ENCODE measurements at regions not wholly inside any gene's neighbourhood (a gene's known extent, or its start where the extent isn't known, plus 50 kb on each side); places are given as distances from the start of the nearest gene placed in this dataset.

DNA sequence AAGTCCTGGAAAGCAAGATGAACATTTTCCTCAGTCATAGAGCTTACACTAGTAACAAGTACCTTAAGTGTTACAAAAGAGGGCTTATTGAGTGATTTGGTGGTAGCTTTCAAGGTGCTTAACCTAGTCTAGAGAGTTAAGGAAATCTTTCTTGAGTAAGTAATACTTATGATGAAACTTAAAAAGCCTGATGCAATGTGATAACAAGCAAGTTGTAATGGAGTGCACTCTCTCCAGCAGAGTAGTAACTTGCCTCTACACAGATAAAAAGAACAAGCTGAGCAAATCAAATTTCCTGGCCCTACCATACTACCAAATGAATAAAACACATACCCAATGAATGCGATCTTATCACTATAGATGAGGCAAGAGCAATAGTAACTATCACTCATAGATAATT lies 639.9 kb upstream of the FBXO33 start:
- Histone ChIP-seq H3K27me3 (ENCODE audit: control insufficient read depth, insufficient read depth, low read length) (no peaks in the 10 kb centered on the region), H3K9me3 (ENCODE audit: control insufficient read depth, insufficient read depth, low read depth, low read length) (no peaks in the 10 kb centered on the region), H3K36me3 (ENCODE audit: control insufficient read depth, insufficient read depth, low read length) (no peaks in the 10 kb centered on the region), H3K4me2 (ENCODE audit: extremely low read depth, insufficient read depth, low read length) (no peak overlapping the region), H4K20me1 (ENCODE audit: control insufficient read depth, extremely low read depth, insufficient read depth, low read length) (no peaks in the 10 kb centered on the region), H2AFZ (ENCODE audit: low read length) (no peak overlapping the region), H3K9ac (ENCODE audit: insufficient read depth, low read length) (no peak overlapping the region), H3K4me3 (replicated peaks in 1 of 4; ENCODE audit: control extremely low read depth in 1 of 4, insufficient read depth in 1 of 4, low read depth in 3 of 4, low read length in 4 of 4) (no peak overlapping the region), H3K4me1 (ENCODE audit: control insufficient read depth, extremely low read depth, insufficient read depth, low read length) (no peaks in the 10 kb centered on the region), H3K27ac (ENCODE audit: insufficient read depth, low read length) (no peak overlapping the region), H3K79me2 (ENCODE audit: control insufficient read depth, insufficient read depth, low read length) (no peaks in the 10 kb centered on the region)
- no peak for DNase-seq (ENCODE audit: low read depth in 2 of 2)
- no peak for TF ChIP-seq EZH2 (IDR thresholded peaks at IDR 0.05; ENCODE audit: low read length, missing control alignments)
- TF ChIP-seq, protein P1, sequence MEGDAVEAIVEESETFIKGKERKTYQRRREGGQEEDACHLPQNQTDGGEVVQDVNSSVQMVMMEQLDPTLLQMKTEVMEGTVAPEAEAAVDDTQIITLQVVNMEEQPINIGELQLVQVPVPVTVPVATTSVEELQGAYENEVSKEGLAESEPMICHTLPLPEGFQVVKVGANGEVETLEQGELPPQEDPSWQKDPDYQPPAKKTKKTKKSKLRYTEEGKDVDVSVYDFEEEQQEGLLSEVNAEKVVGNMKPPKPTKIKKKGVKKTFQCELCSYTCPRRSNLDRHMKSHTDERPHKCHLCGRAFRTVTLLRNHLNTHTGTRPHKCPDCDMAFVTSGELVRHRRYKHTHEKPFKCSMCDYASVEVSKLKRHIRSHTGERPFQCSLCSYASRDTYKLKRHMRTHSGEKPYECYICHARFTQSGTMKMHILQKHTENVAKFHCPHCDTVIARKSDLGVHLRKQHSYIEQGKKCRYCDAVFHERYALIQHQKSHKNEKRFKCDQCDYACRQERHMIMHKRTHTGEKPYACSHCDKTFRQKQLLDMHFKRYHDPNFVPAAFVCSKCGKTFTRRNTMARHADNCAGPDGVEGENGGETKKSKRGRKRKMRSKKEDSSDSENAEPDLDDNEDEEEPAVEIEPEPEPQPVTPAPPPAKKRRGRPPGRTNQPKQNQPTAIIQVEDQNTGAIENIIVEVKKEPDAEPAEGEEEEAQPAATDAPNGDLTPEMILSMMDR (conservative IDR thresholded peaks at IDR 0.05 in 1 of 2, IDR thresholded peaks at IDR 0.05 in 1 of 2; ENCODE audit: low read depth in 1 of 2, low read length in 2 of 2), result no peak

DNA sequence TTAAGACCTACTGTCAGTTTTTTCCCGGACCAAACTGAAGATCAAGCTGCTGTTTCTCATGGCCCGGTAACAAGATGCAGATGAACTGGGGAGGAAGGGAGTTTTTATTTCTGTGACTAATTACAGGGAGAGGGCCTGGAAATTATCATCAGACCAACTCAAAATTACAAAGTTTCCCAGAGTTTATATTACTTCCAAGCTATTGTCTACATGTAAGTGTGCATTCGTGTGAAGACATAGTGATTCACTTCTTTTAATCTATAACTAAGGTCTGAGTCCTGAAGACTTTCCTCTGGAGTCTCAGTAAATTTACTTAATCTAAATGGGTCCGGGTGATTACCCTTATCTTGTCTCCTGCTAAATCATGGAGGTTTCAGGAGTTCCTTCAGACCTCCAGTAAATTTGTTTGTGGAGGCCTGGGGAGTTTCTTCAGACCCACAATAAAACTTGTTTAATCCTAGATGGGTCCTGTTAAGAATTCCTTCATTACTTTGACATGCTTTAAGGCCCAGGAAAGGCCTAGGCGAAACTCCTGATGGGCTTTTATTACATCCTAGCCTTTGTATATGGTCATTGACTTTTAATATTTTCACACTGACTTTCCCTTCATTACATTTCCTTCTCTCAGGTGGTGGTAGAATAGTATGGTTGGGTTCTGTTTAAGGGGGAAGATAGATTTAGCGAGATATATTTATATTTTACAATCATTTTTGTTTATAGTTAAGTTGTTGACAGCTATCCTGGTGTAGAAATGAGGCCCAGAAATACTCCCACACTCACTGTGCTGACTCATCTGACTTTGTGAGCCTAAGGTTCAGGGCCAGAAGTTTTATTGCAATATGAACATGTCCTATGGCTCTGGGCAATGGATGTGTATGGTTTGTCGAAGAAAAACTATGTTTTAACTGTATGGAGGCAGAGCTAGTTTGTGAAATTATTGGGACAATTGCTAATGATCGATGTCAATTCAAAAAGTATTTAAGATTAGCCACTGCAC lies 627.0 kb upstream of the FBXO33 start:
- no peak overlapping the region for H2AFZ ChIP-seq (ENCODE audit: low read length)
- H3K9me3 ChIP-seq (ENCODE audit: control insufficient read depth, insufficient read depth, low read depth, low read length), result no peaks in the 10 kb centered on the region
- no peaks in the 10 kb centered on the region for H3K4me1 ChIP-seq (ENCODE audit: control insufficient read depth, extremely low read depth, insufficient read depth, low read length)
- H3K9ac ChIP-seq (ENCODE audit: insufficient read depth, low read length), result no peak overlapping the region
- DNase-seq (ENCODE audit: low read depth in 2 of 2), result no peak
- H3K79me2 ChIP-seq (ENCODE audit: control insufficient read depth, insufficient read depth, low read length), result no peaks in the 10 kb centered on the region
- TF ChIP-seq, protein P1 (conservative IDR thresholded peaks at IDR 0.05 in 1 of 2, IDR thresholded peaks at IDR 0.05 in 1 of 2; ENCODE audit: low read depth in 1 of 2, low read length in 2 of 2), result no peak
- no peak for TF ChIP-seq EZH2 (IDR thresholded peaks at IDR 0.05; ENCODE audit: low read length, missing control alignments)
- no peak overlapping the region for H3K27ac ChIP-seq (ENCODE audit: insufficient read depth, low read length)
- H3K36me3 ChIP-seq (ENCODE audit: control insufficient read depth, insufficient read depth, low read length), result no peaks in the 10 kb centered on the region
- no peak overlapping the region for H3K4me3 ChIP-seq (replicated peaks in 1 of 4; ENCODE audit: control extremely low read depth in 1 of 4, insufficient read depth in 1 of 4, low read depth in 3 of 4, low read length in 4 of 4)
- no peaks in the 10 kb centered on the region for H3K27me3 ChIP-seq (ENCODE audit: control insufficient read depth, insufficient read depth, low read length)
- no peaks in the 10 kb centered on the region for H4K20me1 ChIP-seq (ENCODE audit: control insufficient read depth, extremely low read depth, insufficient read depth, low read length)
- H3K4me2 ChIP-seq (ENCODE audit: extremely low read depth, insufficient read depth, low read length), result no peak overlapping the region

DNA sequence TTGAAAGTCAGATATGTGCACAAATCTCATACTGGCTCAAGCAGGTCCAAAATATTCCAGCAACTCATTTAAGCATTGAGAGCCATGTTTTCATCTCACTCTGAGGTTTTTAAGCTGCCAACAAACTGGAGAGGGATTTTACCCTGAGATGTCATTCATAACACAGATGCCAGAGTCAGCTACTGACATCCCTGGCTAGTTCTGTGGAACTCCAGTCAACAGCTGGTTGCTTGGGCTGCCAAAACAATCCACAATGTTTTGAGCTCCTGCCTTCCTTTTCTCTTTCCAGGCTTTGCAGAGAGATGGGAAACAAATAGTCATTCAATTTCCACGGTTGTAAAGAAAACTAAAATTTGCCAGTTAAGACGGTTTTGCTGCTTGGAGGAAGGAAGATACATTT lies 621.2 kb upstream of the FBXO33 start:
- no peaks in the 10 kb centered on the region for H4K20me1 ChIP-seq (ENCODE audit: control insufficient read depth, extremely low read depth, insufficient read depth, low read length)
- TF ChIP-seq, protein P1 (conservative IDR thresholded peaks at IDR 0.05 in 1 of 2, IDR thresholded peaks at IDR 0.05 in 1 of 2; ENCODE audit: low read depth in 1 of 2, low read length in 2 of 2), result no peak
- TF ChIP-seq EZH2 (IDR thresholded peaks at IDR 0.05; ENCODE audit: low read length, missing control alignments), result no peak
- H3K79me2 ChIP-seq (ENCODE audit: control insufficient read depth, insufficient read depth, low read length), result no peaks in the 10 kb centered on the region
- no peak overlapping the region for H3K4me2 ChIP-seq (ENCODE audit: extremely low read depth, insufficient read depth, low read length)
- no peak overlapping the region for H3K4me3 ChIP-seq (replicated peaks in 1 of 4; ENCODE audit: control extremely low read depth in 1 of 4, insufficient read depth in 1 of 4, low read depth in 3 of 4, low read length in 4 of 4)
- no peaks in the 10 kb centered on the region for H3K9me3 ChIP-seq (ENCODE audit: control insufficient read depth, insufficient read depth, low read depth, low read length)
- H2AFZ ChIP-seq (ENCODE audit: low read length), result no peak overlapping the region
- DNase-seq (ENCODE audit: low read depth in 2 of 2), result no peak
- H3K27me3 ChIP-seq (ENCODE audit: control insufficient read depth, insufficient read depth, low read length), result no peaks in the 10 kb centered on the region
- no peaks in the 10 kb centered on the region for H3K4me1 ChIP-seq (ENCODE audit: control insufficient read depth, extremely low read depth, insufficient read depth, low read length)
- no peak overlapping the region for H3K27ac ChIP-seq (ENCODE audit: insufficient read depth, low read length)
- H3K9ac ChIP-seq (ENCODE audit: insufficient read depth, low read length), result no peak overlapping the region
- no peaks in the 10 kb centered on the region for H3K36me3 ChIP-seq (ENCODE audit: control insufficient read depth, insufficient read depth, low read length)

Measured in fibroblast of lung (primary cell).